GM10266 (cell line): ENCODE measurements at regions not wholly inside any gene's neighbourhood (a gene's known extent, or its start where the extent isn't known, plus 50 kb on each side); places are given as distances from the start of the nearest gene placed in this dataset.

ENCODE experiments used
- DNase-seq: peaks from one replicate; pipeline ENCODE4 v3.0.0; 2012; ENCODE audit errors: extremely low spot score
- TF ChIP-seq, protein P1 (sequence below): IDR thresholded peaks from 2 replicates; pipeline ENCODE4 v1.5.1; 2012; ENCODE audit warnings: mild to moderate bottlenecking, low read depth; ENCODE audit not compliant: control insufficient read depth, insufficient read depth; ENCODE audit errors: missing control alignments

DNA sequence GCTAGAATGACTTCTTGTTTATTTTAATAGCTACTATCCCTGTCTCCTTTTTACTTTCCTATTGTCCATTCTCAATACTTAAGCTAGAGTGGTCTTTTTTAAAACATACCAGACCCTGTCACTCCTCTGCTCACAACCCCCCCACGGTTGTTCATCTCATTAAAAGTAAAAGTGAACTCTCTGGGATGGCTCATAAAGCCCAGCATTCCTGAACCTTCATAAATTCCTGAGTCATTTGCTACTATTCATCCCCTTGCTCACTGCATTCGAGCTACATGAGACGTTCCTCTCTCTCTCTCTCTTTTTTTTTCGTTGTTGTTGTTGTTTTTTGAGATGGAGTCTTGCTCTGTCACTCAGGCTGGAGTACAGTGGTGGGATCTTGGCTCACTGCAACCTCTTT lies 148.7 kb upstream of the DSEL start:
- TF ChIP-seq, protein P1, sequence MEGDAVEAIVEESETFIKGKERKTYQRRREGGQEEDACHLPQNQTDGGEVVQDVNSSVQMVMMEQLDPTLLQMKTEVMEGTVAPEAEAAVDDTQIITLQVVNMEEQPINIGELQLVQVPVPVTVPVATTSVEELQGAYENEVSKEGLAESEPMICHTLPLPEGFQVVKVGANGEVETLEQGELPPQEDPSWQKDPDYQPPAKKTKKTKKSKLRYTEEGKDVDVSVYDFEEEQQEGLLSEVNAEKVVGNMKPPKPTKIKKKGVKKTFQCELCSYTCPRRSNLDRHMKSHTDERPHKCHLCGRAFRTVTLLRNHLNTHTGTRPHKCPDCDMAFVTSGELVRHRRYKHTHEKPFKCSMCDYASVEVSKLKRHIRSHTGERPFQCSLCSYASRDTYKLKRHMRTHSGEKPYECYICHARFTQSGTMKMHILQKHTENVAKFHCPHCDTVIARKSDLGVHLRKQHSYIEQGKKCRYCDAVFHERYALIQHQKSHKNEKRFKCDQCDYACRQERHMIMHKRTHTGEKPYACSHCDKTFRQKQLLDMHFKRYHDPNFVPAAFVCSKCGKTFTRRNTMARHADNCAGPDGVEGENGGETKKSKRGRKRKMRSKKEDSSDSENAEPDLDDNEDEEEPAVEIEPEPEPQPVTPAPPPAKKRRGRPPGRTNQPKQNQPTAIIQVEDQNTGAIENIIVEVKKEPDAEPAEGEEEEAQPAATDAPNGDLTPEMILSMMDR: no peak
- DNase-seq: no peak

DNA sequence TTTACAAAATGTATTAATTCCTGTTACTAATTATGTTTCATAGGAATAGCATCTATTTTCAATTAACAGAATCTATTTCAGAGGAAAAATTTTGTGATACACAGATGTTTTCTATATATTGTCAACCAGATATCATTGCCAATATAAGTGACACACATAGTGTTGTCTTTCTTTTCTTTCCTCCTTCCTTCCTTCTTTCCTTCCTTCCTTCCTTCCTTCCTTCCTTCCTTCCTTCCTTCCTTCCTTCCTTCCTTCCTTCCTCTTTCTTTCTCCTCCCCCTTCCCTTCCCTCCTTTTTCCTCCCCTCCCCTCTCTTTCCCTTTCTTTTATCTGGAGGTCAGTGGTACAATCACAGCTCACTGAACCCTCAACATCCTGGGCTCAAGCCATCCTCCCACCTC lies 146.5 kb upstream of the DSEL start:
- no peak for DNase-seq
- TF ChIP-seq, protein P1: no peak

DNA sequence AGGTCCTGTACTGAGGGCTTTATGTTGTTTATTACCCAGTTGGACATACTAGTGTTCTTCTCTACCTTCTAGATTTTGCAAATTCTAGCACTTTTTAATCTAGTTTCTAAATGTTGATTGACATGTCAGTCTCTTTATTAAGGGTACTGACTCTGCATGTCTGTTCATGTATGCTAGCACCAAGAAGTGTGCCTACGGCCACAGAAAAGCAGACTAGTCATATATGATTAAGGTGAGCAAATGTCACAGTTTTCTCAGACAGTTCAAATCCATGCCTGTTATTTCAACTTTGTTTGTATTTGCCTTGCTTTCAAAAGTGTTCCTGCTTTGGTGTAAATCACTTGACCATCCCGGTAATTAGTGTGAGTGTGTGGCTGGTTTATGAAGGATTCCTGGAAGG lies 145.0 kb upstream of the DSEL start:
- DNase-seq: no peak
- TF ChIP-seq, protein P1: no peak

DNA sequence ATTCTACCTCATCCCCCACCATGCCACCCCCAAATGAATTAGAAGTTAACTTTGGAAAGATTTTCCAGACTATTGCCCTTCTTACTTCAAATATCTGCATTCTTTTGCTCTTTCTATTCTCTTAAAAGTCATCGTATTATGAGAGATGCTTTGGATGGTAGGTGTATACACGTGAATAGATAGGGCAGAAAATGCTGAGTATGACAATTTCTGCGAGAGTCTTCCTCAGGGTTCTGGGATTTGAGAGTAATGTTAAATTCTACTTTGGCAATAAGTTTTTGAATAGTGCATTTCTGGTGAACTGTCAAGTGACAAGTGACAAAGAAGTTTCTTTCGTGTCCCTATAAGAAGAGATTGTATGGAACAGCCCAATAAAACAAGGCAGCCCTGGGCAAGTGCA lies 137.6 kb upstream of the DSEL start:
- TF ChIP-seq, protein P1: no peak
- no peak for DNase-seq

DNA sequence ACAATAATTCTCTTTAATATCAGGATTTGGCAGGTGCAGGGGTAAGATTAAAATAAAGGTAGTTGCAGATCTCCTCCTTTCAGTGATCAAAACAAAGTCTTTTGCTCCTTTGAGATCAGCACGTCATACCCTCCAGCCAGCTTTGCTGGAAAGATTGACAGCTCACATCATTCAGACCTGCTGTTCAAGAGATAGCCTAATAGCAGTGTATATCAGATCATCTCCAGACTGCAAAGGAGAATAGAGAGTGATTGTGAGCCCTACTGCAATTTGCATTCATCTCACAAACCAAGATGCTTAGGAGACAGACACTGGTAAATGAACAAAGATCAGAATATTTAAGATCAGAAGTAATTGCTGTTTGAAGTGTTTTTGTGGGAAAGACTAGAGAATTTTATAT lies 135.8 kb upstream of the DSEL start:
- TF ChIP-seq, protein P1: no peak
- DNase-seq: no peak

DNA sequence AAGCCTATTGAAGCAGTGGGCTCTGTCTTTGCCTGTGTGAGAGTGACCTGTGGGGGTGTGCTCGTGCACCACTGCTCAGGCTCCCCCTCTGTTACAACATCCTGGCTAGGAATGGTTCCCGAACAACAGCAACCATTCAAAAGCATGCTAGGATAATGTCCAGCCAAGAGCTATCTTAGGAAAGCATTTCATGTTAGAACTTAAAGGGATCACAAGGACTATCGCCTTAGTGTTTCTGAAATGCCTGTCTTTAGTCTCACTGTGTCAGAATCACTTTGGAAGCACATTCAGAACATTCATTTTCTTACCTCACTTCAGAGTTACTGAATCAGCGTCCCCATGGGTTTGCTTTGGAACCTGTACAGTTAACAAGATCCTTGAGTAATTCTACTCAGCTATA lies 134.9 kb upstream of the DSEL start:
- no peak for DNase-seq
- TF ChIP-seq, protein P1: no peak

DNA sequence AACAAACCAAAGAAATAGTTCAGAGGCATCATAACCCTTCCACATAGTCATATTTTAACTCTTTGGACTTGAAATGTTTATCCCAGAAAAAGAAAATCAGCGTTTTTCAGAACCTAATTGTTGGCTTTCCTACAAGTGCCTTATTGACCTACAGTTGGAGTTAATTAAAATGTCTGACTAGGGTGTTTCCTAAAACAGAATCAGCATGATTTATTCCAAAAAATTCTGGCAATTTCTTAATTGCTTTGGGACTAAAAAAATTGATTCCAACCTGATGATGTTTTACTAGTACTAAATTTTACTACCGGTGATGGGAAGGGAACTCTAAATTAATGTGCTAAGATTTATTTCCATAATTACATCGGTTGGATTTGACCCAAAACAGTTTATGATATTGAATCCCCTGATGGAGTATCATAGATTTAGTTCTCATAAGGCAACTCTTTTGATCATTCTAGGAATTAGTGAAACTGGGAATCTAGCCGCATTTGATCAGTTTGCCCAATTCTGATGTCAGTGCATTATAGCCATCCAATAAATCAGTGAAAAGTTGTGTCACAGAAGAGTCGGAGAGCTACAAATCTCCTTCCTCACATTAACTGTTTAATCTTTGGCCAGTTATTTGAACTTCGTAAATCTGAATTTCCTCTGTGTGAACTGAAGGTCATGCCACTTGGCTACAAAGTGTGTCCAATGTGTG lies 134.3 kb upstream of the DSEL start:
- TF ChIP-seq, protein P1: no peak
- DNase-seq: no peak
